GM19043 (cell line): ENCODE measurements at regions not wholly inside any gene's neighbourhood (a gene's known extent, or its start where the extent isn't known, plus 50 kb on each side); places are given as distances from the start of the nearest gene placed in this dataset.

Experiments
- ATAC-seq: cut with Tn5 transposase; IDR thresholded peaks from one replicate; pipeline ENCODE4 v1.9.1; 2021; ENCODE audit warnings: low read depth; ENCODE audit not compliant: unreplicated experiment

DNA sequence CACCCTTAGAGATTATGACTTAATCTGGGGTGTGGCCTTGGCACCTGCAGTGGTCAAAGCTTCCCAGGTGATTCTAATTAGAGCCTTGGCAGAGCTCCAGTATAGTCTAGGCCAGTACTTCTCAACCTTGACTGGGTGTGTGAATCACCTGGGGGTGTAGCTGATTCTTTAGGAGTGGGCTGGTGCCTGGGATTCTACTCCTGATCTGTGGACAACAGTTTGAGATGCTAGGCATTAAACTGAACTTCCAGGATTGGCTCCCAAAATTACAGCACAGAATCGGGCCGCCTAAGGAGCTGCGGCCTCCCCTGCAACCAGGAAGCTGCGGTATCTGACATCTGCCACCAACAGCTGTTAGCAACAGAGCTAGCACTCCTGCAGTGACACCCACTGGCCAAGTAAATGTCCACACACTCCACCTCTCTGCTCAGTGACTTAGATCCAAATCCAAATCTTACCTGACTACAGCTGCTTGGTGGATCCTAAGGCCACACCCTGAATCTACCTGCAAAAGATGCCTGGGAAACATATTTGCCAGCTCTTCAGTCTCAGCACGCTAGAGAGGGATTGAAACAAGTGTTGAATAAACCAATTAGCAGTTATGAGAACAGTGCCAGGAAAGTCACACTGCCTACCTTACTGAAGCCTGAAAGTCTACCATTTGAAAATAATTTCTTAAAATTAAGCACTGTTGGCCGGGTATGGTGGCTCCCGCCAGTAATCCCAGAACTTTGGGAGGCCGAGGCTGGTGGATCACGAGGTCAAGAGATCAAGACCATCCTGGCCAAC, 126.7 kb downstream of the UNC5CL start:
- peak; percentile 98 for ATAC-seq

GRCh38 chr6:40910260-40910893, 128.6 kb downstream of the UNC5CL start:
- no peak for ATAC-seq

DNA sequence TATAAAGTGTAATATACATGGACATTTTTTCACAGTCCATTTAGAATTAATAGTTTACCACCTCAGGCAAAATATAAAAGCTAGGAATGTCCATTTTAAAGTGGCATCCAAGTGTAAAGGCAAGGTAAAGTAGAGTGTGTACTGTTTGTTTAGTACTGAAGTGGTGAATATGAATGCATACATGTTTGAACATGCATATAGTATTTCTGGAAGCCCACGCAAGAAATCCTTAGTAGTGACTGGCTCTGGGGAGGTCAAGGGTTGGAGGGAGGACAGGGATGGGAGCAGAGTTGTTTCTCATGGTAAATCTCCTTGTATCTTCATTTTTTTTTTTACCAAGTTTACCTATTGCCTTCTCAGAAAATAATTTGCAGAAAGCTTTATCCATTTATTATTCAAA, 129.2 kb downstream of the UNC5CL start:
- no peak for ATAC-seq

DNA sequence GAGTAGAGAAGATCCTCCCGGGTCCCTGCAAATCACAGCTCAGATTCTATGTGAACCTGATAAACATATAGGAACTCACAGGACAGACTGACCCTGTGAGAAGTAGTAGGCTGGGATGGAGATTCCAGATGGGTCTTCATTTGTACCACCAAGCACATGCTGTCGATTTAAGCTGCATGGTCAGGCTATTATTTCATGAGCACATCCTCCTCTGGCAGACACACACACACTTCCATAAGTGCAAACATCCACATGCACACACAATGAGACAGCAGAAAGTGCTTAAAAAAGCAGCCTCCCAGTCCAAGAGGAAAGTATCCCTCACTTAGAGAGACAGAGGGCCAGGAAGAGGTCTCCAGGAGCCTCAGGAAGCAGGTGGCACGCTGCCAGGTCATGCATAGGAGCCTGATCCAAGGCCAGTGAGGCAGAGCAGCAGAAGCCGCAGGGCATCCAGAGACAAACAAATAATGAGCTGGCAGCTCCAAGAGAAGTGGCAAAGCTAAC, 131.8 kb downstream of the UNC5CL start:
- ATAC-seq, result no peak

- ATAC-seq, result no peak
Observed at GRCh38 chr6:40906759-40907158, 132.3 kb downstream of the UNC5CL start.

DNA sequence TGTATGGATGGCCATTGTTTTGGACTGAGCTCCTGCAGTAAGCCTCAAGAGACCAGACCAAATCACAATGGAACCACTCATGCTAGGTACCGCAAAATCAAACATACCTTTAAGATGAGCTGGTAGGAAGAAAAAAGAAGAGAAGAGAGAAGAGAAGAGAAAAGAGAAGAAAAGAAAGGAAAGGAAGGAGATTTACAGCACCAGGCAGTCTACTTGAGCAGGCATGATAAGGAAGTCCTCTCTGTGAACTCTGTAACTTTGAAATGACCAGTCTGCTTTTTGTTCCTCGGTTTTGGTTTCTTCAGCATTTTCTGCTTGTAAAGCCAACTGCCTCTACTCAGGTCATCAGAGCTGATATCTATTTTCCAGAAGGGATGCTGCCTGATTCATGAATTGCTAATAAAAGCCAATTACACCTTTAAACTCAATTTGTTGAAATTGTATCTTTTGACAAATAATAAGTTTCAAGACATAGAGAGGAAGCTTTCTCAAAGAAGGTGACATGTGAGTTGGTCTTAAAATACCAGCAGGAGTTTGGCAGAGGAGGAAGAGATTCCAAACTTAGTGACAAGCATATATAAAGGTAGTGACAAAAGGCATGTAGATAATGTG, 134.3 kb downstream of the UNC5CL start:
- no peak for ATAC-seq

- no peak for ATAC-seq
Observed at GRCh38 chr6:40903456-40903855, 135.6 kb downstream of the UNC5CL start.

DNA sequence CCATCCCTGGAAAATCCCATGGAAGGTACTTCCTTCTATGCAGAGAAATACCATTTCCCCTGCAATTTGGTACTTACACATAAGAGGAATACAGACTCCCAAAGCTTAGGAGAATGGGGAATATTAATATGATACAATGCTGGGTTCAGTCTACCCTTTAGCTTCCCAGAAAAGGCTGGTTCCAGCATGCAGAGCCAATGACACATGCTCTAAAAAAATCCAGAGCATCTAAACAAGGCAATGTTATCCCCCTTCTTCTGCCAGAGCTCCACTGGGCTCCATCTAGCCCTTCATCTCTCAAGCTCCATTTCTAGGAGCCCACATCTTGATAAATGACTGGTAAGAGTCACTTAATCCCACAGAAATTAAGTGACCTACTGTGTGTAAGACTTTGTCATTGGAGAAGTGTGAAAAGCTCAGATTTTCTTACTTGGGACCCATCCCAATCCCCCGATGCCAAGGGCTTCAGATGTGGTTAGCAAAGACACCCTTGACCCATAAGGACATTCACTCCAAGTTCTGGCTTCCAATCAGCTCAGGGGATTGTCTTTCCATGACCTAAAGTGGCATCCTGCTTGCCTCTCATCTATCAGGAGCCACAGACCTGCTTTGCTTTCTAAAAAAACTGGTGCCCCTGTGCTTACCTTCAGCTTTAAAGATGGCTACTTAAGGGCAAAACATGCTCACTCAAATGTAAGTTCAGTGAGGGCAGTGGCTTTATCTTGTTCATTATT, 137.5 kb downstream of the UNC5CL start:
- no peak for ATAC-seq

DNA sequence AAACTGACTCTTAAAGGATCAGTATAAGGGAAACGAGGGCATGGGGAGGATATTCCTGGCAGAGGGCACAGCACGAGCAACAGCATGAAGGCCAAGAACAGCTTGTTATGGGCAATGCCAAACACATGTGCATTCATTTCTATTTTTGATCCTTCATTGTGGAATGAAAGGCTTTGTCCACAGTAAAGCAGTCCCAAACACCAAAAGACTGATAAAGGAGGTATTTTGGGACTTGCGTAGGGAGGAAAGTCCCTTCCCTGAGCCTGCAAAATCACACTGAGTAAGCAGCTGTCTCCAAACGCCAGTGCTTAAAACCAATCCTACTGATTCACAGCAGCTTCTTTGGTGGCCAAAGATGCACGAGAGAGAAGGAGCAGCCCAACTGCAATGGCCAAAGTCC, 138.2 kb downstream of the UNC5CL start:
- ATAC-seq, result no peak

GRCh38 chr6:40899684-40900155, 139.3 kb downstream of the UNC5CL start:
- ATAC-seq, result no peak

DNA sequence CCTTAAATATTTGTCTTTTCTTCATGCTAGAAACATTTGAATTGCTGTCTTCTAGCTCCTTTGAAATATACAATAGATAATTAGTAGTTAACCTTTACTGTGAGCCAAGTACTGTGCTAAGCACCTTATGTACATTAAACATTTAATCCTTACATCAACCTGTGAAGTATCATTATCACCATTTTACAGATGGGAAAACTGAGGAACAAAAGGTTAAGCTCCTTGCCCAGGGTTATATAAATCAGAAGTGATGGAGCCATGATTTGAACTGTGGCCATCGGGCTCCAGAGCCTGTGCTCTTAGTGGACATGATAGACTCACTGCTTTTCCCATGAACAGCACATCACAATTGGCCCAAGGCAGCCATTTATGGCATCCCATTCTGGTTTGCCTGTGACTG, 140.9 kb downstream of the UNC5CL start:
- ATAC-seq, result no peak

GRCh38 chr6:40897390-40898003, 141.5 kb downstream of the UNC5CL start:
- ATAC-seq, result no peak

DNA sequence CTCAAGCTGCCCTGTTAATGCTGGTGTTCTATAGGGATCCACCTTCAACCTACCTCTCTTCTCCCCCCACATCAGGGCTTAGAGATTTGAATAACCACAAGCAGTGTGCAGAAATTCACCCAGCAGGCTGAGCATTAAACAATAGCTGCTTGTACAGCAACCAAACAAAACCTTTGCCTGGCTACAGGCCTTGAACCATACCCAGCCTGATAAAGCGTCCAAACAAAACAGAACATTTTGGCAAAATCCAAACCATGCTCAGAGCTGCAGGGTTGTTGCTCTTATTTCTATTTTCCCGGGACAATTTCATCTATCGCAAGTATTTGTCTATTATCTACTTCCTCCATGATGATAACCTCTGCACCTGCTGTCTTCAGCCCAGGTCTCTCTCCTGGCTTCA, 142.3 kb downstream of the UNC5CL start:
- ATAC-seq, result no peak

GRCh38 chr6:40894962-40895799, 143.8 kb downstream of the UNC5CL start:
- no peak for ATAC-seq

- ATAC-seq, result no peak
Observed at GRCh38 chr6:40893021-40893420, 146.0 kb downstream of the UNC5CL start.

DNA sequence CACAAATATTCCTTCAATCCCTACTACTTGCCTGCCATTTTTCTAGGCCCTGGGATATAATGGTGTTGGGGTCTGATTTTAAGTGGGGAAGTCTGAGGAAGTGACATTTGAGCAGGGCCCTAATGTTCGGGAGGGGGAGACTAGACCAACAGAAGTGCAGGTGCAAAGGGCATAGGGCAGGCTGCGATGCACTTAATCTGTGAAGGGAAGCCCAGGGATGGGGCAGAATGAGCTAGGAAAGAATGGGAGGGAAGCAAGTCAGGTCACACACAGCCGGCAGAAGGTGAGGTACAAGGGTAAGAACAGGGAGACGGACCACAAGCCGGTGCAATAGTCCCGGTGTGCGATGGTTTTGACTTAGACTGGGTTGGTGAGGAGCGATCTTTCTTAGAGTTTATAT, 146.8 kb downstream of the UNC5CL start:
- no peak for ATAC-seq

DNA sequence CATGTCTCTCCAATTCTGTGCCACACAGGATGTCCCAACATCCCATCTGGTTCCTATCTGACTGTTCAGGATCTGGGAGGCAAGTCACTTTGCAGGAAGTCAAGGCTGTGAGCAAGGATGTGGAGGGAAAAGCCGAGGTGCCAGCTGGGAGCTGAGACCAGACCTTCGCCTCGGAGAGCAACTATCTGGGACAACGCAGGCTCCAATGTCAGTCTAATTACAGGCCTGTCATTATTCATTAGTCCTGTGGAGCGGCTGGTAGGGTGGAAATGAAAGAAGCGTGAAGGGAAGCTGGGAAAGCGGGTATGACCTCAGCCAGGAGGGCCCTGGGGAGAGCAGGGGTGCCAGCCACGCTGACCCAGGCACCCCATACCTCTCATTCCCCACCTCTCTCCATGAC, 147.3 kb downstream of the UNC5CL start:
- no peak for ATAC-seq

- ATAC-seq, result no peak
Observed at GRCh38 chr6:40891131-40891530, 147.9 kb downstream of the UNC5CL start.

GRCh38 chr6:40889137-40889832, 149.7 kb downstream of the UNC5CL start:
- ATAC-seq, result no peak
